Keratinocyte (primary cell): ENCODE measurements at regions not wholly inside any gene's neighbourhood (a gene's known extent, or its start where the extent isn't known, plus 50 kb on each side); places are given as distances from the start of the nearest gene placed in this dataset.

Experiments used
- CTCF ChIP-seq, 3 experiments: IDR thresholded peaks in 1 of 3; conservative IDR thresholded peaks in 1 of 3; optimal IDR thresholded peaks in 1 of 3; 2 replicates in 2 of 3; 3 replicates in 1 of 3; pipeline versions ENCODE3 to v1.5.1; 2011; ENCODE audit warnings: low read length in 3 of 3, mild to moderate bottlenecking in 3 of 3, moderate library complexity in 2 of 3, control low read depth in 1 of 3, inconsistent platforms in 1 of 3; ENCODE audit not compliant: insufficient read depth in 2 of 3; ENCODE audit errors: extremely low read depth in 1 of 3
- EZH2 ChIP-seq: IDR thresholded peaks from one replicate; pipeline ENCODE4 v1.6.1; 2012; ENCODE audit warnings: inconsistent platforms, mild to moderate bottlenecking, low read length, moderate library complexity

DNA sequence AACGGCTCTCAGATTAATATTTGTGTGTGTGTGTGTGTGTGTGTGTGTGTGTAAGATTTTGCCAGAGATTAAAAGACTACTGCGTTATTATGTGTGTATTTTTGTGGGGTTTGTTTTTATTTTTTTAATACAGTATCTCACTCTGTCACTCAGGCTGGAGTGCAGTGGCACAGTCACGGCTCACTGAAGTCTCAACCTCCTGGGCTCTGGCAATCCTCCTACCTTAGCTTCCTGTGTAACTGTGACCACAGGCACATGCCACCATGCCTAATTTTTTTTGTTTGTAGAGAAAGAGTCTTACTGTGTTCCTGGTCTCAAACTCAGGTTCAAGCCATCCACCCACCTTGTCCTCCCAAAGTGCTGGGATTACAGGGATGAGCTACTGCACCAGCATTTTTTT lies 87.2 kb downstream of the CYB561 start:
- TF ChIP-seq CTCF (optimal IDR thresholded peaks at IDR 0.05 in 1 of 3, IDR thresholded peaks at IDR 0.05 in 1 of 3, conservative IDR thresholded peaks at IDR 0.05 in 1 of 3; ENCODE audit: extremely low read depth in 1 of 3, insufficient read depth in 2 of 3, low read length in 3 of 3), result no peak
- no peak for TF ChIP-seq EZH2
